Colonic mucosa (tissue), 4 donors: ENCODE measurements at regions not wholly inside any gene's neighbourhood (a gene's known extent, or its start where the extent isn't known, plus 50 kb on each side); places are given as distances from the start of the nearest gene placed in this dataset.

ENCODE experiments used
- DNase-seq: peaks from one replicate; pipeline ENCODE4 v3.0.0-alpha.2; 2020
- H3K27ac ChIP-seq: fragments of 200-600 bp; one replicate; pipeline ENCODE4 v1.8.0; 2021
- H3K27me3 ChIP-seq: fragments of 200-600 bp; one replicate; pipeline ENCODE4 v1.8.0; 2021
- H3K36me3 ChIP-seq: fragments of 200-600 bp; one replicate; pipeline ENCODE4 v1.8.0; 2021
- H3K4me1 ChIP-seq: fragments of 200-600 bp; one replicate; pipeline ENCODE4 v1.8.0; 2021; ENCODE audit warnings: mild to moderate bottlenecking
- H3K4me3 ChIP-seq: fragments of 200-600 bp; one replicate; pipeline ENCODE4 v1.8.0; 2021
- H3K9ac ChIP-seq, 2 donors: one replicate each; pipeline ENCODE4 v1.7.0; 2013; ENCODE audit warnings: control low read depth in 2 of 2, low read depth in 2 of 2, low read length in 2 of 2
- H3K9me3 ChIP-seq: fragments of 200-600 bp; one replicate; pipeline ENCODE4 v1.8.0; 2021
- intact Hi-C: fragments of 100-400 bp; cut with DNase I; formaldehyde crosslinking; loops from one replicate; pipeline ENCODE4 v1.14.1; 2022
- TF ChIP-seq, protein P1 (sequence below): fragments of 200-600 bp; IDR thresholded peaks from one replicate; pipeline ENCODE4 v1.8.0; 2022; ENCODE audit warnings: antibody characterized with exemption, mild to moderate bottlenecking
- donor health status: healthy.
- donor health status: DM: no; HTN: no; CAD: no.
- donor health status: DM: no; HTN: no; CAD: no.

DNA sequence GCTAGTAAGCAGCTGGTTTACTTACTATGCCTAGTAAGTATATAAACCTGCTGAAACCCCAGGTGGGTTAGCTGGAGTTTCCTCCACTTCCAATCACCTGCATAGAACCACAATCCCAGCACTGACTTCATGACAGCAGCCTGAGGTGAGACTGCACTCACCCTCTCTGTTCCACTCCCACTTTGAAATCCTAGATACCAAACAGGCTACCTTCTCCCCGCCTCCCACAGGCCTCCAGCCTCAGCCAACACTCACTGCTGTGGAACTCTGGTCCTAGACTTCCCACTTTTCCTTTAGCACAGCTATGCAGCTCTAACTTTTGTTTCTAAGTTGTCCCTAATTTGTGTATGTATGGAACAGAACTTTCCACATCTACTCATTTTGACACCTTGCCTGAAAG lies 149.7 kb upstream of the ARID1B start:
- H3K9me3 ChIP-seq: no peaks in the 10 kb centered on the region

DNA sequence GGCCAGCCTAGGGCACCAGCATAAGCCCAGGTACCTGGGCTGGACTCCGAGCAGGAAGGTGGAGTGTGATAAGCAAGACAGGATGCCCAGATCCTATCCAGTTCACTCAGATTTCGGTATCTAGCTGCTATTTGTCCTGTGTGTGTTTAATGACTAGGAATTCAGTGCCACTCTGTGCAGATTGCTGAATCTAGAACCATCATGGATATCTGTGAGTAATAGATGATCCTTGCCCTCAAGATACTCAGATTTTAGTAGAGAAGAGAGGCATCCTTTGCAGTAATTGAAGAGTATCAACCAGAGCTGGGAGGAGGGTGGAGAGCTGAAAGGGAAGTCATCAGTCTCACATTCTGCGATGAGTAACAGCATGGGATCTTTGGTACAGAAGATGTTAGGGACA lies 155.0 kb upstream of the ARID1B start:
- Histone ChIP-seq H3K27ac (no peak overlapping the region), H3K9ac (no peak overlapping the region), H3K4me3 (no peak overlapping the region), H3K4me1 (no peaks in the 10 kb centered on the region), H3K9me3 (no peaks in the 10 kb centered on the region), H3K36me3 (no peaks in the 10 kb centered on the region), H3K27me3 (no peaks in the 10 kb centered on the region)
- no peak for DNase-seq
- intact Hi-C loops: no loop called here
- TF ChIP-seq, protein P1, sequence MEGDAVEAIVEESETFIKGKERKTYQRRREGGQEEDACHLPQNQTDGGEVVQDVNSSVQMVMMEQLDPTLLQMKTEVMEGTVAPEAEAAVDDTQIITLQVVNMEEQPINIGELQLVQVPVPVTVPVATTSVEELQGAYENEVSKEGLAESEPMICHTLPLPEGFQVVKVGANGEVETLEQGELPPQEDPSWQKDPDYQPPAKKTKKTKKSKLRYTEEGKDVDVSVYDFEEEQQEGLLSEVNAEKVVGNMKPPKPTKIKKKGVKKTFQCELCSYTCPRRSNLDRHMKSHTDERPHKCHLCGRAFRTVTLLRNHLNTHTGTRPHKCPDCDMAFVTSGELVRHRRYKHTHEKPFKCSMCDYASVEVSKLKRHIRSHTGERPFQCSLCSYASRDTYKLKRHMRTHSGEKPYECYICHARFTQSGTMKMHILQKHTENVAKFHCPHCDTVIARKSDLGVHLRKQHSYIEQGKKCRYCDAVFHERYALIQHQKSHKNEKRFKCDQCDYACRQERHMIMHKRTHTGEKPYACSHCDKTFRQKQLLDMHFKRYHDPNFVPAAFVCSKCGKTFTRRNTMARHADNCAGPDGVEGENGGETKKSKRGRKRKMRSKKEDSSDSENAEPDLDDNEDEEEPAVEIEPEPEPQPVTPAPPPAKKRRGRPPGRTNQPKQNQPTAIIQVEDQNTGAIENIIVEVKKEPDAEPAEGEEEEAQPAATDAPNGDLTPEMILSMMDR: no peak

More for the DNA sequence above, 149.7 kb upstream of the ARID1B start:
- H3K36me3 ChIP-seq: no peaks in the 10 kb centered on the region
- no peaks in the 10 kb centered on the region for H3K27me3 ChIP-seq
- no peak overlapping the region for H3K4me3 ChIP-seq
- no peaks in the 10 kb centered on the region for H3K4me1 ChIP-seq
- intact Hi-C loops: no loop called here
- DNase-seq: no peak
- TF ChIP-seq, protein P1: no peak
- no peak overlapping the region for H3K9ac ChIP-seq
- no peak overlapping the region for H3K27ac ChIP-seq

DNA sequence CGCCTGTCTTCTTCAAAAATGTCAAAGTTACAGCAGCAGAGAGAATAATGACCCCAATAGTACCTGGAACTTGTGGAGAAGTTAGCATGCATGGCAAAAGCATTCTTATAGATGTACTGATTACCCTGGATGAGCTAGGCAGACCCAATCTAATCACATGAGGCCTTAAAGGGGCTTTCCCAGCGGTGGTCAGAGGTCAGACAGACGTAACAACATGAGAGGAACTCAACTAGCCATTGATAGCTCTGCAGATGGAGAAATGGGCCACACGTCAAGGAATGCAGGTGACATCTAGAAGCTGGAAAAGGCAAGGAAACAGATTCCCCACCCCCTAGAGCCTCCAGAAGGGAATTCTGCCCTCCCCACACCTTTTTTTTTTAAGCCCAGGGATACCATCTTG lies 156.8 kb upstream of the ARID1B start:
- H3K9me3 ChIP-seq: no peaks in the 10 kb centered on the region
- intact Hi-C loops: no loop called here
- no peak overlapping the region for H3K9ac ChIP-seq
- H3K27ac ChIP-seq: no peak overlapping the region
- H3K4me3 ChIP-seq: no peak overlapping the region
- TF ChIP-seq, protein P1: no peak
- no peak for DNase-seq
- H3K27me3 ChIP-seq: no peaks in the 10 kb centered on the region
- H3K4me1 ChIP-seq: no peaks in the 10 kb centered on the region
- H3K36me3 ChIP-seq: no peaks in the 10 kb centered on the region

DNA sequence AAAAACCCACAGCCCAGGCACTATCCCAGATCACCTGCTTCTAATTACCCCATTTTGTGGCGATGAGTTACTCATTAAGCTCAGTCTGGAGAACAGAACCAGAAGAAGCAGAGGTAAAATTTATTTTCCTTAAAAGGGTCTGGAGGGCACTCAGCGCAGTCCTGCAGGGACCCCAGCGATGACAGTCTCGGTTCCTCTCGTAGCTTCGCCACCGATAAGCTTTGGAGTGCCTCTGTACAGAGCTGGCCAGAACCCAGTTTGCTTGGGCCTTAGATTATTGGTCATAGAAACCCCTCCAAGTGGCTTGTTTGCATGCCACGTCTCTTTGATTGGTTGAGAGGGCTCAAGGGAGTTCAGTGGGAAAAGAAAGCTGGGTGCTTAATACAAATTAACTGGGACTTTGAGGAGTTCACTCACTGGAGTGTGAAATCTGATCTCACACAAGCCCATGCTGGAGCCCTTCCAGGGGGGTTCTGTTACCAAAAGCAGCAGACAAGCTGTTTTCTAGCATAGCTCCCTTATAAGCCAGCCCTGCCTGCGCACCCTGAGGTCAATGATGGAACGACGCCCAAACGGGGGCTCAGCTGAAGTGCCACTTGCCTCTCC lies 158.5 kb upstream of the ARID1B start:
- Histone ChIP-seq H3K4me1 (no peaks in the 10 kb centered on the region), H3K4me3 (no peak overlapping the region), H3K9me3 (peaks cover 4% of the 10 kb centered on the region), H3K9ac (no peak overlapping the region), H3K27me3 (no peaks in the 10 kb centered on the region), H3K27ac (no peak overlapping the region), H3K36me3 (no peaks in the 10 kb centered on the region)
- TF ChIP-seq, protein P1: no peak
- no peak for DNase-seq
- intact Hi-C loops: no loop called here

DNA sequence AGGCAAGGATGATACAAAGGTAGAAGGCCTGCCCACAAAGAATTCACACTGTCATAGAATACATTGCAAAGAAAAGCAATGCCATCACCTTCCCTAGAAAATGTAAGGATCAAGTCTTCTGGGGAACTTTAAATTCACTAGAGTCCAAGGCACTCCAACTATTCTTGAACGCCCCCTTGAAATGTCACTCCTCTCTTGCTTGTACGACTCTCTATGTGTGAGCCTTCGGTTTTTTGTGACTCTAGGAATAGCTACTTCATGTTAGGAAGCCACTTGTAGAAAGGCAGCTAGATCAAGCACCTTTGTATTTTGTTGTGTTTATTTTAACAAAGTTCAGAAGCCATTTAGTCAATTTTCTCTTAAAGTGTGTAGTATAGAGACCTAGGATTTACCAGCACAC lies 159.2 kb upstream of the ARID1B start:
- Histone ChIP-seq H3K27me3 (no peaks in the 10 kb centered on the region), H3K9ac (peak overlapping the region in 1 of 2 donors; percentile 46), H3K27ac (peak overlapping the region; percentile 26), H3K4me1 (no peaks in the 10 kb centered on the region), H3K36me3 (no peaks in the 10 kb centered on the region), H3K4me3 (no peak overlapping the region), H3K9me3 (peaks cover 4% of the 10 kb centered on the region)
- TF ChIP-seq, protein P1: no peak
- no peak for DNase-seq
- intact Hi-C loops: no loop called here
